Osteocyte (in vitro differentiated cells): ENCODE measurements at regions not wholly inside any gene's neighbourhood (a gene's known extent, or its start where the extent isn't known, plus 50 kb on each side); places are given as distances from the start of the nearest gene placed in this dataset.

Source experiments
- DNase-seq: peaks from one replicate; pipeline ENCODE4 v3.0.0; 2021; ENCODE audit warnings: mixed read lengths; ENCODE audit not compliant: unreplicated experiment; ENCODE audit errors: extremely low spot score
- H3K27ac Mint-ChIP-seq: one replicate; pipeline ENCODE4 v1.8.0; 2021; ENCODE audit warnings: mild to moderate bottlenecking, mixed read lengths; ENCODE audit not compliant: unreplicated experiment
- H3K27me3 Mint-ChIP-seq: one replicate; pipeline ENCODE4 v1.8.0; 2021; ENCODE audit warnings: mixed read lengths; ENCODE audit not compliant: unreplicated experiment
- H3K36me3 Mint-ChIP-seq: one replicate; pipeline ENCODE4 v1.8.0; 2021; ENCODE audit warnings: mixed read lengths; ENCODE audit not compliant: unreplicated experiment
- H3K4me1 Mint-ChIP-seq: one replicate; pipeline ENCODE4 v1.8.0; 2021; ENCODE audit warnings: mixed read lengths; ENCODE audit not compliant: unreplicated experiment
- H3K4me3 Mint-ChIP-seq: one replicate; pipeline ENCODE4 v1.8.0; 2021; ENCODE audit warnings: mild to moderate bottlenecking, moderate library complexity, mixed read lengths; ENCODE audit not compliant: unreplicated experiment
- H3K9me3 Mint-ChIP-seq: one replicate; pipeline ENCODE4 v1.8.0; 2021; ENCODE audit warnings: mixed read lengths; ENCODE audit not compliant: unreplicated experiment
- CTCF ChIP-seq: fragments of 200-600 bp; sonication (generic); IDR thresholded peaks from 2 replicates; pipeline ENCODE4 v1.5.0; 2021; ENCODE audit warnings: antibody characterized with exemption, mild to moderate bottlenecking, moderate library complexity

GRCh38 chr18:78479443-78479842 is 500.2 kb upstream of the SALL3 start:
- Mint-ChIP-seq H3K27me3 (no peaks in the 10 kb centered on the region), H3K9me3 (peaks cover 33% of the 10 kb centered on the region), H3K4me1 (no peaks in the 10 kb centered on the region), H3K27ac (no peak overlapping the region), H3K36me3 (no peaks in the 10 kb centered on the region), H3K4me3 (no peak overlapping the region)
- no peak for TF ChIP-seq CTCF
- no peak for DNase-seq

GRCh38 chr18:78480262-78481054 is 499.2 kb upstream of the SALL3 start:
- no peak overlapping the region for H3K27ac Mint-ChIP-seq
- H3K36me3 Mint-ChIP-seq: no peaks in the 10 kb centered on the region
- H3K4me1 Mint-ChIP-seq: no peaks in the 10 kb centered on the region
- H3K4me3 Mint-ChIP-seq: no peak overlapping the region
- peaks cover 35% of the 10 kb centered on the region for H3K9me3 Mint-ChIP-seq
- peak; percentile 79 for DNase-seq
- no peaks in the 10 kb centered on the region for H3K27me3 Mint-ChIP-seq
- TF ChIP-seq CTCF: no peak

- DNase-seq: no peak
- no peak overlapping the region for H3K27ac Mint-ChIP-seq
- no peaks in the 10 kb centered on the region for H3K27me3 Mint-ChIP-seq
- H3K36me3 Mint-ChIP-seq: no peaks in the 10 kb centered on the region
- H3K9me3 Mint-ChIP-seq: peaks cover 34% of the 10 kb centered on the region
- no peak for TF ChIP-seq CTCF
- no peak overlapping the region for H3K4me3 Mint-ChIP-seq
- no peaks in the 10 kb centered on the region for H3K4me1 Mint-ChIP-seq
Measured at GRCh38 chr18:78482378-78482777, 497.2 kb upstream of the SALL3 start.

GRCh38 chr18:78487649-78488048 is 492.0 kb upstream of the SALL3 start:
- H3K36me3 Mint-ChIP-seq: no peaks in the 10 kb centered on the region
- H3K27me3 Mint-ChIP-seq: no peaks in the 10 kb centered on the region
- peaks cover 43% of the 10 kb centered on the region for H3K9me3 Mint-ChIP-seq
- TF ChIP-seq CTCF: no peak
- H3K27ac Mint-ChIP-seq: no peak overlapping the region
- peak; percentile 36 for DNase-seq
- no peak overlapping the region for H3K4me3 Mint-ChIP-seq
- no peaks in the 10 kb centered on the region for H3K4me1 Mint-ChIP-seq

GRCh38 chr18:78492064-78492812 is 487.4 kb upstream of the SALL3 start:
- DNase-seq: peak; percentile 70
- peaks cover 42% of the 10 kb centered on the region for H3K9me3 Mint-ChIP-seq
- no peak overlapping the region for H3K4me3 Mint-ChIP-seq
- no peaks in the 10 kb centered on the region for H3K4me1 Mint-ChIP-seq
- H3K27ac Mint-ChIP-seq: no peak overlapping the region
- no peaks in the 10 kb centered on the region for H3K36me3 Mint-ChIP-seq
- no peak for TF ChIP-seq CTCF
- no peaks in the 10 kb centered on the region for H3K27me3 Mint-ChIP-seq
